GM12878 (cell line): ENCODE measurements at regions not wholly inside any gene's neighbourhood (a gene's known extent, or its start where the extent isn't known, plus 50 kb on each side); places are given as distances from the start of the nearest gene placed in this dataset.

Experiments
- ATAC-seq: fragments of 200-7000 bp; cut with Tn5 transposase; 3 replicates; pipeline ENCODE4 v1.9.1; 2020; ENCODE audit warnings: mild to moderate bottlenecking, moderate library complexity
- BruUV-seq: library from RNA; stranded (reverse); fragments of 400-500 nt; replicated peaks from 2 replicates; lab custom pipeline; 2021; lab: Mats Ljungman, UMichigan
- CTCF ChIA-PET: fragments of 300-600 bp; sonication (Branson Sonifier 250); formaldehyde crosslinking; extraction: SDS; loops from one replicate; lab custom pipeline; 2021; ENCODE audit warnings: inconsistent platforms; lab: Yijun Ruan, JAX
- POLR2A ChIA-PET: fragments of 350-600 bp; formaldehyde crosslinking; extraction: SDS; loops from one replicate; lab custom pipeline; 2021; ENCODE audit warnings: inconsistent platforms; lab: Charles Lee
- RAD21 ChIA-PET: fragments of 300-600 bp; sonication (Branson Sonifier 250); formaldehyde crosslinking; loops from one replicate; lab custom pipeline; 2023; ENCODE audit warnings: antibody characterized with exemption; ENCODE audit not compliant: unreplicated experiment; lab: Charles Lee
- SMC1A ChIA-PET: fragments of 300-600 bp; sonication (Branson Sonifier 250); formaldehyde crosslinking; loops from one replicate; lab custom pipeline; 2023; ENCODE audit not compliant: unreplicated experiment, uncharacterized antibody; lab: Charles Lee
- DNase-seq: peaks from one replicate; pipeline ENCODE4 v3.0.0-alpha.2; 2011; ENCODE audit warnings: low read depth, low spot score
- FAIRE-seq: peaks from 3 replicates; lab custom pipeline; 2011; peaks lifted over from hg19 to GRCh38; lab: Jason Lieb, UNC
- H2AFZ ChIP-seq: 2 replicates; pipeline ENCODE4 v1.6.0; 2011; ENCODE audit warnings: low read depth, low read length, control low read depth; ENCODE audit not compliant: control insufficient read depth
- H3K27ac ChIP-seq: 2 replicates; pipeline ENCODE4 v1.5.1; 2011; ENCODE audit warnings: control low read depth; ENCODE audit not compliant: control insufficient read depth, insufficient read depth
- H3K27me3 ChIP-seq, 2 experiments: replicated peaks in 1 of 2; 2 replicates each; pipeline versions ENCODE4 v1.6.0 to v1.6.1; 2011; ENCODE audit warnings: low read length in 1 of 2; ENCODE audit not compliant: control insufficient read depth in 2 of 2, insufficient read depth in 2 of 2
- H3K36me3 ChIP-seq, 2 experiments: 2 replicates each; pipeline ENCODE4 v1.5.1; 2011; ENCODE audit warnings: low read length in 1 of 2; ENCODE audit not compliant: control insufficient read depth in 2 of 2, insufficient read depth in 2 of 2
- H3K4me1 ChIP-seq: 2 replicates; pipeline ENCODE4 v1.6.1; 2011; ENCODE audit warnings: mild to moderate bottlenecking, low read length, moderate library complexity, mixed read lengths; ENCODE audit not compliant: control insufficient read depth, insufficient read depth
- H3K4me2 ChIP-seq: 2 replicates; pipeline ENCODE4 v1.6.0; 2011; ENCODE audit warnings: control low read depth; ENCODE audit not compliant: control insufficient read depth, insufficient read depth
- H3K4me3 ChIP-seq: fragments of 200-600 bp; sonication (generic); 2 replicates; pipeline ENCODE4 v1.5.1; 2016
- H3K79me2 ChIP-seq: 2 replicates; pipeline ENCODE4 v1.6.0; 2011; ENCODE audit warnings: low read length; ENCODE audit not compliant: control insufficient read depth, insufficient read depth
- H3K9ac ChIP-seq: 2 replicates; pipeline ENCODE4 v1.8.0; 2011; ENCODE audit warnings: low read length, control low read depth, mixed read lengths; ENCODE audit not compliant: control insufficient read depth, insufficient read depth
- H3K9me3 ChIP-seq: replicated peaks from 3 replicates; pipeline ENCODE4 v1.5.1; 2011; ENCODE audit warnings: mild to moderate bottlenecking, low read length; ENCODE audit not compliant: control insufficient read depth, insufficient read depth
- H4K20me1 ChIP-seq: 2 replicates; pipeline ENCODE4 v1.6.0; 2011; ENCODE audit not compliant: control insufficient read depth, insufficient read depth
- ATF2 ChIP-seq: IDR thresholded peaks from 2 replicates; pipeline ENCODE4 v1.6.1; 2012; ENCODE audit warnings: low read length, inconsistent platforms
- EP300 ChIP-seq, 2 experiments: fragments of 150-350 bp in 1 of 2; IDR thresholded peaks; 2 replicates each; pipeline ENCODE4 v1.6.1; 2011 to 2012; ENCODE audit warnings: low read depth in 2 of 2, low read length in 2 of 2, borderline replicate concordance in 1 of 2, improper control_type of control experiment in 1 of 2, inconsistent platforms in 1 of 2; ENCODE audit not compliant: control insufficient read depth in 1 of 2
- IRF5 ChIP-seq: fragments of 450-650 bp; IDR thresholded peaks from 2 replicates; pipeline ENCODE4 v1.6.1; 2017; ENCODE audit warnings: borderline replicate concordance
- MLLT1 ChIP-seq: fragments of 450-650 bp; IDR thresholded peaks from 2 replicates; pipeline ENCODE4 v1.6.1; 2016; ENCODE audit warnings: mild to moderate bottlenecking
- POU2F2 ChIP-seq: IDR thresholded peaks from 3 replicates; pipeline ENCODE4 v1.6.1; 2011; ENCODE audit warnings: low read depth, mild to moderate bottlenecking, low read length, borderline replicate concordance
- SRF ChIP-seq, 2 experiments: IDR thresholded peaks; 2 replicates each; pipeline ENCODE4 v1.6.1; 2011; ENCODE audit warnings: low read depth in 2 of 2, low read length in 2 of 2, mild to moderate bottlenecking in 1 of 2, moderate library complexity in 1 of 2
- ZBTB33 ChIP-seq: fragments of 450-650 bp; IDR thresholded peaks from 2 replicates; pipeline ENCODE4 v1.6.1; 2017; ENCODE audit warnings: mild to moderate bottlenecking
- ZNF207 ChIP-seq: fragments of 450-650 bp; IDR thresholded peaks from 2 replicates; pipeline ENCODE4 v1.6.1; 2014; ENCODE audit warnings: antibody characterized with exemption, mild to moderate bottlenecking, borderline replicate concordance
- ZSCAN29 ChIP-seq: fragments of 450-650 bp; IDR thresholded peaks from 2 replicates; pipeline ENCODE4 v1.6.1; 2017; ENCODE audit warnings: mild to moderate bottlenecking, moderate library complexity
- WGBS: methylation state at CpG from one replicate; pipeline ENCODE4 v1.1.6; 2016; ENCODE audit warnings: low lambda C conversion rate; ENCODE audit not compliant: insufficient replicate concordance, insufficient coverage; ENCODE audit errors: missing lambda C conversion rate; 5-methylcytosine and 5-hydroxymethylcytosine counted together
- in situ Hi-C: fragments of 300-500 bp; cut with MboI; formaldehyde crosslinking; loops from 9 replicates; pipeline ENCODE4 v1.14.3; 2018; ENCODE audit warnings: mixed read lengths
- intact Hi-C: fragments of 100-400 bp; cut with micrococcal nuclease; formaldehyde crosslinking; loops from one replicate; pipeline ENCODE4 v1.14.2; 2022; ENCODE audit not compliant: unreplicated experiment

GRCh38 chr16:6884002-6884401 is 448.6 kb upstream of the RBFOX1 start:
- CTCF ChIA-PET, result no interaction called here
- H3K27me3 ChIP-seq, result no peaks in the 10 kb centered on the region
- TF ChIP-seq ZBTB33 (no peak), POU2F2 (no peak)
- TF ChIP-seq, all 136 proteins: peak for 0
- Histone ChIP-seq H3K4me3 (no peak overlapping the region), H3K9me3 (no peaks in the 10 kb centered on the region; the same call in 2 of the 3 replicates), H4K20me1 (no peaks in the 10 kb centered on the region), H3K79me2 (no peaks in the 10 kb centered on the region), H3K9ac (no peak overlapping the region), H3K4me2 (no peak overlapping the region), H3K4me1 (no peaks in the 10 kb centered on the region), H3K36me3 (no peaks in the 10 kb centered on the region), H3K27ac (no peak overlapping the region), H2AFZ (no peak overlapping the region)
- WGBS, result 21% methylated on average over 7 of the region's 7 CpGs
- no peak for ATAC-seq
- no peak for DNase-seq
- FAIRE-seq, result no peak
- in situ Hi-C loops, result loop anchor here (25.0 kb wide), 1 partner anchor 103 kb away; no protein-coding TSS in a partner anchor
- ChIA-PET POLR2A (no interaction called here), RAD21 (no interaction called here), SMC1A (no interaction called here)
- intact Hi-C loops, result no loop called here
- no TSS peak for BruUV-seq

GRCh38 chr16:6880263-6880662 is 452.4 kb upstream of the RBFOX1 start:
- H3K27me3 ChIP-seq, result no peaks in the 10 kb centered on the region
- ATAC-seq (no peak), FAIRE-seq (no peak), DNase-seq (no peak)
- POLR2A ChIA-PET, result no interaction called here
- 58% methylated on average over 4 of the region's 4 CpGs for WGBS
- SMC1A ChIA-PET, result interaction anchor here (0.6 kb wide), 1 partner anchor 25 kb away, joined by 3 read pairs; no protein-coding TSS in a partner anchor
- H3K9me3 ChIP-seq, result no peaks in the 10 kb centered on the region; the same call in 2 of the 3 replicates
- no peaks in the 10 kb centered on the region for H3K36me3 ChIP-seq
- no peak overlapping the region for H2AFZ ChIP-seq
- intact Hi-C loops (no loop called here), in situ Hi-C loops (loop anchor here (25.0 kb wide), 1 partner anchor 107 kb away; no protein-coding TSS in a partner anchor)
- H3K4me2 ChIP-seq, result no peak overlapping the region
- CTCF ChIA-PET, result no interaction called here
- H3K9ac ChIP-seq, result no peak overlapping the region
- H3K4me1 ChIP-seq, result no peaks in the 10 kb centered on the region
- no peak overlapping the region for H3K4me3 ChIP-seq
- no peaks in the 10 kb centered on the region for H3K79me2 ChIP-seq
- no peaks in the 10 kb centered on the region for H4K20me1 ChIP-seq
- BruUV-seq, result no TSS peak
- RAD21 ChIA-PET, result no interaction called here
- no peak overlapping the region for H3K27ac ChIP-seq
- TF ChIP-seq SRF (IDR thresholded peaks at IDR 0.05; ENCODE audit: low read depth in 2 of 2, low read length in 2 of 2), result no peak
- TF ChIP-seq ATF2, result no peak
- no peak for TF ChIP-seq ZSCAN29
- TF ChIP-seq EP300 (IDR thresholded peaks at IDR 0.05; ENCODE audit: borderline replicate concordance in 1 of 2, control insufficient read depth in 1 of 2, low read depth in 2 of 2, low read length in 2 of 2), result no peak
- TF ChIP-seq IRF5, result no peak
- TF ChIP-seq ZNF207, result no peak
- TF ChIP-seq MLLT1, result no peak
